Fibroblast of lung (primary cell): ENCODE measurements at regions not wholly inside any gene's neighbourhood (a gene's known extent, or its start where the extent isn't known, plus 50 kb on each side); places are given as distances from the start of the nearest gene placed in this dataset.

Source experiments
- EZH2 ChIP-seq: IDR thresholded peaks from 2 replicates; pipeline ENCODE4 v1.5.1; 2012; ENCODE audit warnings: low read length, control low read depth, mild to moderate bottlenecking; ENCODE audit errors: missing control alignments
- TF ChIP-seq, protein P1 (sequence below), 2 donors: IDR thresholded peaks in 1 of 2; conservative IDR thresholded peaks in 1 of 2; 1 replicate in 1 of 2; 2 replicates in 1 of 2; pipeline ENCODE4 v1.5.1; 2011 to 2012; ENCODE audit warnings: low read length in 2 of 2, control low read depth in 1 of 2, inconsistent platforms in 1 of 2, low read depth in 1 of 2, mild to moderate bottlenecking in 1 of 2

DNA sequence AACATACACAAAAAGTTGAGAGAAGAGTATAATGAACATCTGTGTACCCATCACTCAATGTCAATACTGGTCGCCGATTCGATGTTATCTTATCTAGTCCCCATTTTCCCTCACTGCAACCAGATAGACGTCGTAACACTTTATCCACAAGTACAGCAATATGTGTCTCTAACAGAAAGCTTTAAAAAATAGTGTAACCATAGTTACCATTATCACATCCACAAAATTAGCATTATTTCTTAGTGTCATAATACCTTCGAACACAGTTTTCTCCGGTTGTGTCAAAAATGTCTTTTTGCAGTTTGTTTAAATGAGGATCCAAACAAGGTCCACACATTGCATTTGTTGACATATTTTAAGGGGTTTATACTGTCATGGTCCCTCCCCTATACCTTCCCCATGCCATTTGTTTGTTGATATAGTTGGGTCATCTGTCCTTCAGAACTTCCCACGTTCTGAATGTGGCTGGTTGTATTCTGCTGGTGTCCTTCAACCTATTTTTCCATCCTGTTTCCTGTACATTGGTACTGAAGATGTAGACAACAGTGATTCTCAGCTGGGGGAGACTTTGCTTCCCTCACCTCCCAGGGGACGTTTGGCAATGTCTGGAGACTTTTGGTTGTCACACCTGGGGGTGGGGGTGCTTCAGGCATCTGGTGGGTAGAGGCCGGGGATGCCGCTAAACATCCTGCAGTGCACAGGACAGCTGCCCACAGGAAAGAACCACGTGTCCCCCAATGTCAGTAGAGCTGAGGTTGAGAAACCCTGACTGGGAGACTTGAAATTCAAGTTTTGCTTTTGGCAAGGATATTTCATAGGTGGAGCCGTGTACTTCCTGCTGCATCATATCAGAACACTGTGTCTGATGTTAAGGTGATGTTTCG is 72.7 kb upstream of the SPRED2 start:
- TF ChIP-seq, protein P1, sequence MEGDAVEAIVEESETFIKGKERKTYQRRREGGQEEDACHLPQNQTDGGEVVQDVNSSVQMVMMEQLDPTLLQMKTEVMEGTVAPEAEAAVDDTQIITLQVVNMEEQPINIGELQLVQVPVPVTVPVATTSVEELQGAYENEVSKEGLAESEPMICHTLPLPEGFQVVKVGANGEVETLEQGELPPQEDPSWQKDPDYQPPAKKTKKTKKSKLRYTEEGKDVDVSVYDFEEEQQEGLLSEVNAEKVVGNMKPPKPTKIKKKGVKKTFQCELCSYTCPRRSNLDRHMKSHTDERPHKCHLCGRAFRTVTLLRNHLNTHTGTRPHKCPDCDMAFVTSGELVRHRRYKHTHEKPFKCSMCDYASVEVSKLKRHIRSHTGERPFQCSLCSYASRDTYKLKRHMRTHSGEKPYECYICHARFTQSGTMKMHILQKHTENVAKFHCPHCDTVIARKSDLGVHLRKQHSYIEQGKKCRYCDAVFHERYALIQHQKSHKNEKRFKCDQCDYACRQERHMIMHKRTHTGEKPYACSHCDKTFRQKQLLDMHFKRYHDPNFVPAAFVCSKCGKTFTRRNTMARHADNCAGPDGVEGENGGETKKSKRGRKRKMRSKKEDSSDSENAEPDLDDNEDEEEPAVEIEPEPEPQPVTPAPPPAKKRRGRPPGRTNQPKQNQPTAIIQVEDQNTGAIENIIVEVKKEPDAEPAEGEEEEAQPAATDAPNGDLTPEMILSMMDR (conservative IDR thresholded peaks at IDR 0.05 in 1 of 2, IDR thresholded peaks at IDR 0.05 in 1 of 2; ENCODE audit: low read depth in 1 of 2, low read length in 2 of 2): no peak
- TF ChIP-seq EZH2: no peak
